ENCODE measurements at regions not wholly inside any gene's neighbourhood (a gene's known extent, or its start where the extent isn't known, plus 50 kb on each side); places are given as distances from the start of the nearest gene placed in this dataset.

- Histone ChIP-seq H3K9me3 (ENCODE audit: low read depth, low read length) (no peaks in the 10 kb centered on the region), H3K4me3 (ENCODE audit: low read length) (no peak overlapping the region), H3K27me3 (ENCODE audit: insufficient read depth, low read length) (no peaks in the 10 kb centered on the region), H3K4me1 (ENCODE audit: insufficient read depth, low read length) (no peaks in the 10 kb centered on the region)
Measured at GRCh38 chrX:39975101-39975925, 122.4 kb downstream of the BCOR start.

GRCh38 chrX:39981946-39982345, 115.8 kb downstream of the BCOR start:
- Histone ChIP-seq H3K9me3 (ENCODE audit: low read depth, low read length) (no peaks in the 10 kb centered on the region), H3K4me1 (ENCODE audit: insufficient read depth, low read length) (no peaks in the 10 kb centered on the region), H3K27me3 (ENCODE audit: insufficient read depth, low read length) (no peaks in the 10 kb centered on the region), H3K4me3 (ENCODE audit: low read length) (no peak overlapping the region)

GRCh38 chrX:39982948-39983347, 114.8 kb downstream of the BCOR start:
- Histone ChIP-seq H3K4me3 (ENCODE audit: low read length) (no peak overlapping the region), H3K4me1 (ENCODE audit: insufficient read depth, low read length) (no peaks in the 10 kb centered on the region), H3K27me3 (ENCODE audit: insufficient read depth, low read length) (no peaks in the 10 kb centered on the region), H3K9me3 (ENCODE audit: low read depth, low read length) (no peaks in the 10 kb centered on the region)

GRCh38 chrX:39983715-39984114, 114.0 kb downstream of the BCOR start:
- Histone ChIP-seq H3K4me3 (ENCODE audit: low read length) (no peak overlapping the region), H3K27me3 (ENCODE audit: insufficient read depth, low read length) (no peaks in the 10 kb centered on the region), H3K4me1 (ENCODE audit: insufficient read depth, low read length) (no peaks in the 10 kb centered on the region)

GRCh38 chrX:39984191-39984956, 113.4 kb downstream of the BCOR start:
- no peaks in the 10 kb centered on the region for H3K9me3 ChIP-seq (ENCODE audit: low read depth, low read length)
- no peaks in the 10 kb centered on the region for H3K4me1 ChIP-seq (ENCODE audit: insufficient read depth, low read length)
- no peaks in the 10 kb centered on the region for H3K27me3 ChIP-seq (ENCODE audit: insufficient read depth, low read length)
- no peak overlapping the region for H3K4me3 ChIP-seq (ENCODE audit: low read length)

More at GRCh38 chrX:39983715-39984114, 114.0 kb downstream of the BCOR start:
- H3K9me3 ChIP-seq (ENCODE audit: low read depth, low read length): no peaks in the 10 kb centered on the region

GRCh38 chrX:39985071-39985470, 112.7 kb downstream of the BCOR start:
- Histone ChIP-seq H3K9me3 (ENCODE audit: low read depth, low read length) (no peaks in the 10 kb centered on the region), H3K27me3 (ENCODE audit: insufficient read depth, low read length) (no peaks in the 10 kb centered on the region), H3K4me1 (ENCODE audit: insufficient read depth, low read length) (no peaks in the 10 kb centered on the region), H3K4me3 (ENCODE audit: low read length) (no peak overlapping the region)

GRCh38 chrX:39985551-39985950, 112.2 kb downstream of the BCOR start:
- Histone ChIP-seq H3K27me3 (ENCODE audit: insufficient read depth, low read length) (no peaks in the 10 kb centered on the region), H3K4me1 (ENCODE audit: insufficient read depth, low read length) (no peaks in the 10 kb centered on the region), H3K9me3 (ENCODE audit: low read depth, low read length) (no peaks in the 10 kb centered on the region), H3K4me3 (ENCODE audit: low read length) (no peak overlapping the region)

GRCh38 chrX:39988496-39988895, 109.3 kb downstream of the BCOR start:
- Histone ChIP-seq H3K9me3 (ENCODE audit: low read depth, low read length) (no peaks in the 10 kb centered on the region), H3K4me3 (ENCODE audit: low read length) (no peak overlapping the region), H3K27me3 (ENCODE audit: insufficient read depth, low read length) (no peaks in the 10 kb centered on the region), H3K4me1 (ENCODE audit: insufficient read depth, low read length) (no peaks in the 10 kb centered on the region)

- Histone ChIP-seq H3K4me3 (ENCODE audit: low read length) (no peak overlapping the region), H3K4me1 (ENCODE audit: insufficient read depth, low read length) (no peaks in the 10 kb centered on the region), H3K27me3 (ENCODE audit: insufficient read depth, low read length) (no peaks in the 10 kb centered on the region), H3K9me3 (ENCODE audit: low read depth, low read length) (no peaks in the 10 kb centered on the region)
Measured at GRCh38 chrX:39990388-39990787, 107.4 kb downstream of the BCOR start.

GRCh38 chrX:39992300-39992699, 105.5 kb downstream of the BCOR start:
- Histone ChIP-seq H3K4me3 (ENCODE audit: low read length) (no peak overlapping the region), H3K4me1 (ENCODE audit: insufficient read depth, low read length) (no peaks in the 10 kb centered on the region), H3K27me3 (ENCODE audit: insufficient read depth, low read length) (no peaks in the 10 kb centered on the region), H3K9me3 (ENCODE audit: low read depth, low read length) (no peaks in the 10 kb centered on the region)

GRCh38 chrX:39995457-39995856, 102.3 kb downstream of the BCOR start:
- H3K4me1 ChIP-seq (ENCODE audit: insufficient read depth, low read length): no peaks in the 10 kb centered on the region
- no peaks in the 10 kb centered on the region for H3K27me3 ChIP-seq (ENCODE audit: insufficient read depth, low read length)
- no peak overlapping the region for H3K4me3 ChIP-seq (ENCODE audit: low read length)
- H3K9me3 ChIP-seq (ENCODE audit: low read depth, low read length): no peaks in the 10 kb centered on the region

GRCh38 chrX:39996536-39996935, 101.2 kb downstream of the BCOR start:
- Histone ChIP-seq H3K9me3 (ENCODE audit: low read depth, low read length) (no peaks in the 10 kb centered on the region), H3K4me3 (ENCODE audit: low read length) (no peak overlapping the region), H3K27me3 (ENCODE audit: insufficient read depth, low read length) (no peaks in the 10 kb centered on the region), H3K4me1 (ENCODE audit: insufficient read depth, low read length) (no peaks in the 10 kb centered on the region)

GRCh38 chrX:39998636-39999406, 98.9 kb downstream of the BCOR start:
- Histone ChIP-seq H3K4me3 (ENCODE audit: low read length) (no peak overlapping the region), H3K27me3 (ENCODE audit: insufficient read depth, low read length) (no peaks in the 10 kb centered on the region), H3K4me1 (ENCODE audit: insufficient read depth, low read length) (no peaks in the 10 kb centered on the region), H3K9me3 (ENCODE audit: low read depth, low read length) (no peaks in the 10 kb centered on the region)
